ENCODE measurements at regions not wholly inside any gene's neighbourhood (a gene's known extent, or its start where the extent isn't known, plus 50 kb on each side); places are given as distances from the start of the nearest gene placed in this dataset.
"Not testable (repeated sequence)": the region's sequence is repeated elsewhere in the genome, so short reads cannot be mapped to it uniquely, and the experiment has no call there.

DNA sequence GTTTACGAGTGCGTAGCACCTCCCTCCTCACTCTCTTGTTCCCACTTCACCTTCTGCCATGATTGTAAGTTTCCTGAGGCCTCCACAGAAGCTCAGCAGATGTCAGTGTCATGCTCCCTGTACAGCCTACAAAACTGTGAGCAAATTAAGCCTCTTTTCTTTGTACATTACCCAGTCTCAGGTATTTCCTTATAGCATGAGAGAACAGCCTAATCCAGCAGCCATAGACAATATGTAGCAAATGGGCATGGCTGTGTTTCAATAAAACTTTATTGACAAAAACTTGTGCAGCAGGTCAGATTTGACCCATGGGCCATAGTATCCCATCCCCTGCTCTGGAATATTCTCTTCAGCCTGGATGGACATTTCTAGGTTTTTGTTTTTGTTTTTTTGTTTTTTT is 156.2 kb upstream of the FRG2C start:
- TF ChIP-seq EZH2phosphoT487 (IDR thresholded peaks at IDR 0.05; ENCODE audit: borderline replicate concordance, low read depth, low read length) = not testable (repeated sequence)
- TF ChIP-seq, protein P1, sequence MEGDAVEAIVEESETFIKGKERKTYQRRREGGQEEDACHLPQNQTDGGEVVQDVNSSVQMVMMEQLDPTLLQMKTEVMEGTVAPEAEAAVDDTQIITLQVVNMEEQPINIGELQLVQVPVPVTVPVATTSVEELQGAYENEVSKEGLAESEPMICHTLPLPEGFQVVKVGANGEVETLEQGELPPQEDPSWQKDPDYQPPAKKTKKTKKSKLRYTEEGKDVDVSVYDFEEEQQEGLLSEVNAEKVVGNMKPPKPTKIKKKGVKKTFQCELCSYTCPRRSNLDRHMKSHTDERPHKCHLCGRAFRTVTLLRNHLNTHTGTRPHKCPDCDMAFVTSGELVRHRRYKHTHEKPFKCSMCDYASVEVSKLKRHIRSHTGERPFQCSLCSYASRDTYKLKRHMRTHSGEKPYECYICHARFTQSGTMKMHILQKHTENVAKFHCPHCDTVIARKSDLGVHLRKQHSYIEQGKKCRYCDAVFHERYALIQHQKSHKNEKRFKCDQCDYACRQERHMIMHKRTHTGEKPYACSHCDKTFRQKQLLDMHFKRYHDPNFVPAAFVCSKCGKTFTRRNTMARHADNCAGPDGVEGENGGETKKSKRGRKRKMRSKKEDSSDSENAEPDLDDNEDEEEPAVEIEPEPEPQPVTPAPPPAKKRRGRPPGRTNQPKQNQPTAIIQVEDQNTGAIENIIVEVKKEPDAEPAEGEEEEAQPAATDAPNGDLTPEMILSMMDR (conservative IDR thresholded peaks at IDR 0.05; ENCODE audit: low read length) = not testable (repeated sequence)
